ENCODE measurements at regions not wholly inside any gene's neighbourhood (a gene's known extent, or its start where the extent isn't known, plus 50 kb on each side); places are given as distances from the start of the nearest gene placed in this dataset.

- TF ChIP-seq POLR2A (IDR thresholded peaks at IDR 0.05) (no peak), CTCF (IDR thresholded peaks at IDR 0.05) (no peak)
Observed at GRCh38 chr1:239899747-239900146, 191.9 kb upstream of the FMN2 start.
